GM19239 (cell line): ENCODE measurements at regions not wholly inside any gene's neighbourhood (a gene's known extent, or its start where the extent isn't known, plus 50 kb on each side); places are given as distances from the start of the nearest gene placed in this dataset.

Source experiments
- DNase-seq: peaks from one replicate; pipeline ENCODE4 v3.0.0; 2011; ENCODE audit warnings: low spot score; ENCODE audit not compliant: insufficient read length
- FAIRE-seq: peaks from 2 replicates; lab custom pipeline; 2011; peaks lifted over from hg19 to GRCh38; lab: Jason Lieb, UNC

DNA sequence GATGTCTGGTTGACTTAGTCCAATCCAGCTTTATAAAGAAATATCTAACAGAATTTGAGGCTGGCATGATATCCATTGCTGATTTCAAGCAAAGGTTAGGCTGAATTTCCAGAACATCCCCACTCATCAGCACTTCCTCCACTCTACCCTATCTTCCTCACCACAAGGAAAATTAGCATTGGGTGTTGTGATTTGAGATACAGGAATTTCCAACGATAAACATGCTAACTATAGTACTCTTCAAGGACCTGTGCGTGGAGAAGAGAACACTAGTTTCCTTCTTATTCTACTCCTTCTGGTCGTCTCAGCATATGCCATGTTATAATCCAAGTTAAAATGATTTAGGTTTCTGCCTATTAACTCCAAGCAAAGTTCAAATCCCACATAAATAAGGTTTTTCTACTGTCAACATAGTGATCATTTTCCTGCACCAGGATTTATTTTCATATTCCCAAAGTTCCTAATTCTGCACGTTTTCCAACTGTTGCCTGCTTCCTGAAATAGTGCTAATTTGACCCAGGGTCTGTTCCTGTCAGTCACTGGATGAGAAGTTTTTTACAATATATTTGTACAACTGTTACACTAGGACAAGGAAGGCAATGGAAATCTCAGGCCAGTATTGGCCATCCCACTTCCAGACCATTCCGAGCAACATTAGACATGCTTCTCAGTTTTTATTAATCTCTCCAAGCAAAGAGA is 177.6 kb upstream of the EDNRA start:
- FAIRE-seq (no peak), DNase-seq (no peak)

DNA sequence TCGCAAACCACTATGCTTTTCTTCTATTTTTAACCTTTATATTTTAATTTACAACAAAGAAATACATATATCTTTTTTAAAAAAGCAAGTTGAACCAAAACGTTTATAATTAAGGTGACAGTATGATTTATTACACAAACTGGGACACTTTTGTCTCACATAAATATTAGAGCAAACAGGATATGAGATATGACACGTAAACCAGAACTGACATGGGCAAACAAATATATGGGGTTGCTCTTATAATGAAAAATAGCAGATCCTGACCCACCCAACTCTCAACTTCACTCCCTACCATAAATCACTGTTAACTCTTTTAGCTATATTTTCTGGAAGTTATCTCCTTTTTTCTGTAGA is 177.0 kb upstream of the EDNRA start:
- DNase-seq (no peak), FAIRE-seq (no peak)

DNA sequence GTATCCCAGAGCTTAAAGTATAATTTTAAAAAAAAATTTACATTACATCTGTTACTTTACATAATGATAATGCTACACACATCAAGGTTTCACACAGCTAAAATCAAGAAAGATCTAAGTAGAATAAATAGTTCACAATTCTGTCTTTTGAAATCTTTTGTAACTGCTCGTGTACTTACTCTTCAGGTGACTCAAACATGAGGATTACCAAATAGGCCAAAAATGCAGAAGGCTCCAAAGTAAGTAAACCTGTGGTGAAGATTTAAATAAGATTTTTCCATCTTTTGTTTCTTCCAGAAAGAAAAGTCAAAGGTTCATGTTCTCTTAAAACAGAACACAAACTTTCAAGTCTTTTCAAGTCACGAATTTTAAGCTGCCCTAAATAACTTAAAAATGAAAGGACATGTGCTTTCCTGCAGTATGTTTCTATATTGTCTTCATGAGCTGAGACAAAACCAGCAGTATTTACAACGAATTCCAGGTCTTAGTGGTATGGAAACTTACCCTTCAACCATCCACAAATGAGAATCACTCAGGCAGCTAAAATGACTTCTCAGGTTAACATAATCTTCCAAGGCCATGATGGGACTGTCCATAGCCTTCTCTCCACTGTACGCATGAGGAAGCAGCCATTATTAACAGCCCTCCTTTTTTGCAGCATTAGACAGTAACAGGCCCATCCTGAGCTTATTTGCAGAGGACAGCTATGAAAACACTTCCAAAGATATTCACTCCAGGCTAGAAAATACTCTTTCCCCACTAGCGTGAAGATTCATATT is 172.8 kb upstream of the EDNRA start:
- FAIRE-seq (no peak), DNase-seq (no peak)

DNA sequence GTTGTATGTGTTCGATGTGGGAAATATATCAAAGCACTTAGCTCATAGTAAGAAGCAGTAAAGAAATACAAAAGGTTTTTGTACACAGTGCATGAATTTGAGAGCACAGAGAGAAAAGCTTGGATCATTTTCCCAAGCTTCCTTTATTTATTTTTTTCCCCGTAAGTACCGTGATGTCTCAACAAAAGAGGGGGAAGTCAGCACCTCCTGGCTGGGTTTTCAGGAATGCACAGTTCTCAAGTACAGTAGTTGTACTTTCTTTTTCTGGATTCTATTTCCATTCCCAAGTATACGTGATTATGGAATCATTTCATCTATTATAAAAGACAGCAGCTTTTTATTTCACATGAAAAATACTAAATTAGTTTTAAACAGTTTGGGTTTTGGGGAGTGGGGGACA is 171.5 kb upstream of the EDNRA start:
- DNase-seq (no peak), FAIRE-seq (no peak)

DNA sequence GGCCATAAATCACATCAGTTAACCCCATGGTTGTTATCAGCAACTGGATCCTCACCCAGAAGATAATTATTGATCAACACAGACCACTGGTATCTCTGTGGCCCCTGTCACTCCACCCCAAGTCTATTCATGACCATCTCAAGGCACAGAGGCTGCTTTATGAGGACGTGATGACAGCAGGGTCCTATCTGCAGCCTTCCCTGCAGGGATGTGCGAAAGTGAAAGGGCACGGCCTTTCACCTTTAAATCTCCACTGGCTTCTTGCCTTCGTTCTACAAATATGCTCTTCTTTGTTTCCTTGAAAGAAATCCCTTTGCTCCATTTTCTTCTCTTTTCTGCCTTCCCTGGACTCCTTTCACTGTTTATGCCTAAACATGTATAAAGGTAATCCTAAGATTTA is 170.6 kb upstream of the EDNRA start:
- DNase-seq, result no peak
- no peak for FAIRE-seq

- no peak for DNase-seq
- FAIRE-seq, result no peak
Measured at GRCh38 chr4:147311956-147312355, 168.9 kb upstream of the EDNRA start.

GRCh38 chr4:147312376-147313046 is 168.4 kb upstream of the EDNRA start:
- DNase-seq, result no peak
- FAIRE-seq, result no peak

DNA sequence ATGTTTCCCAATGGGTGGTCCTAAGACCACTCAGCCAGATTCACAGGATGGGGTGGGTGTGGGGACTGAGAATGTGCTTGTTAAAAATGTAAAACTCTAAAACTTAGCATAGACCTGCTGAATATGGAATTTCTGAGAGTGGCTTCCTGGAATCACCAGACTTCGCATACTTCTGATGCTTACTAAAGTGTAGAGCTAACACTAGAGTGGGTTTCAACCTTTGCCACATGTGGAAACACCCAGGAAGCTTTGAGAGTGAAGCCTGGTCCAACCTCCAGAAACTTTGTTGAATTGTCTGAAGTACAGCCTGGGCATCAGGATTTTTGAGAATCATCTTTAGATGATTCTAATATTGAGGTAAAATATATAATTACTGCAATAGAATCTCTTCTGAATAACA is 167.8 kb upstream of the EDNRA start:
- DNase-seq (no peak), FAIRE-seq (no peak)

GRCh38 chr4:147318586-147318985 is 162.3 kb upstream of the EDNRA start:
- DNase-seq (no peak), FAIRE-seq (no peak)

- FAIRE-seq (no peak), DNase-seq (no peak)
Measured at GRCh38 chr4:147325571-147325981, 155.3 kb upstream of the EDNRA start.

DNA sequence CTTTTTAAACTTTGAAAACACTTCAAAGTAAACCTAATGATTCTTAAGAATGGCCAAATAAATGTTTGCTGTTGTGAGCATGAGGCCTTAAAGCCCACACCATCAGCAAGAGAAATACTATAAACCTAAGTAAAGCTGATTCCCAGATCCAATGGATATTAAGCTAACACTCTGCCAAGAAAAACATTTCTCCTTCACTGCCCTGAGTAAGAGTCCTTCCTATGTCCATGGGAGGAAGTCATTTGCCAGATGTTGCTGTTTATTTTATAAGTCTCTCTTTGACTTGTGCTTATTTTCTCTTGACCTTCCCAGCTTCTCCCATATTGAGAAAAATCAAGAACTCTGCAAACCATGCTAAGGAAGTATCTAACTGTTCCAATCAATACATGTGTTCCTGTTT is 154.3 kb upstream of the EDNRA start:
- no peak for FAIRE-seq
- no peak for DNase-seq

GRCh38 chr4:147327322-147327721 is 153.6 kb upstream of the EDNRA start:
- no peak for DNase-seq
- FAIRE-seq, result no peak

DNA sequence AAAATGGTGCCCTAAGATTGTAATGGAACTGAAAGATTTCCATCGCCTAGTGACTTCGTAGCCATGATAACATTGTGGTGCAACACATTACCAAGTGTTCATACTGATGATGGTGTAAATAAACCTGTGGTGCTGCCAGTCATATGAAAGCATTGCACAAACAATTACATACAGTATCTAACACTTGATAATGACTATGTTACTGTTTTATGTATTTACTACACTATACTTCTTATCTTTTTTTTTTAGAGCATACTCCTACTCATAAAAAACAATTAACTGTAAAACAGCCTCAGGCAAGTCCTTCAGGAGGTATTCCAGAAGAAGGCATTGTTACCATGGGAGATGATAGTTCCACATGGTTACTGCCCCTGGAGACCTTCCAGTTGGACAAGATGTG is 152.7 kb upstream of the EDNRA start:
- DNase-seq (no peak), FAIRE-seq (no peak)

- DNase-seq, result no peak
- no peak for FAIRE-seq
Measured at GRCh38 chr4:147328756-147329446, 152.0 kb upstream of the EDNRA start.

GRCh38 chr4:147332091-147332490 is 148.8 kb upstream of the EDNRA start:
- no peak for FAIRE-seq
- no peak for DNase-seq

DNA sequence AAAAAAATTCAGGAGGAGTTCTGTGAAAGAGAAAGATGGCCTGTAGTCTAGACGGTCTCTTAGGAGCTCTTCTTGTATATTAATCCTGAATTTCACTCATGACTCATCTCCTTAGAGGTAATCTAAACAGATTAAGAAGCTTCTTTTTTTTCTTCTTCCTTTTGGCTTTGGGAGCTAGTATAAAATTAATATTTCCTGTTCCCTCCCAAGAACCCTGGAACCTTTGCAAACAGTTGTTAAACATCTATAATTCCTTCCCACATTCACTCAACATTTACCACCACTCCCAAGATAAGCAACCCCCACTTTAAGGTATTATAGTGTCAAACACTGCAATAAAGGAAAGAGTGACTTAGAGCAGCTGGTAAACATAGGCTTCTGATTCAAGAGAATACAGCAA is 146.4 kb upstream of the EDNRA start:
- DNase-seq (no peak), FAIRE-seq (no peak)

DNA sequence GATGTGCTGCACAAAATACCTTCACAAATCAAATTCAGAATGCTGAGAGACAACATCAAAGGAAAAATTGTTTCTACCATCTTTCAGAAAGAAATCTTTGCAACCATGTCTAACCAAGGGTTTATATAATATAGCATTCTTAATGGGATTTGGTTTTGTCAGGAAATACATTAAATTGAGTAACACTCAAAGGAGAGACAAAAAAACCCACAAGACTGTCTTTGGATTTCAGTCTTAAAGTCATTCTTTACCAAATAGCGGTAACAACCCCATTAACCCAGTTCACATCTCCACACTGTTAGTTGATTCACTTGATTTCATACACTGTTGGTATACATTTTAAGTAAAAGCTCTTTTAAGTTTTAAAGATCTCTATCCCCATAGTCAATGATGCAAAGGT is 145.7 kb upstream of the EDNRA start:
- FAIRE-seq, result no peak

GRCh38 chr4:147336252-147336651 is 144.6 kb upstream of the EDNRA start:
- FAIRE-seq (no peak), DNase-seq (no peak)

More for the DNA sequence above, 145.7 kb upstream of the EDNRA start:
- no peak for DNase-seq

DNA sequence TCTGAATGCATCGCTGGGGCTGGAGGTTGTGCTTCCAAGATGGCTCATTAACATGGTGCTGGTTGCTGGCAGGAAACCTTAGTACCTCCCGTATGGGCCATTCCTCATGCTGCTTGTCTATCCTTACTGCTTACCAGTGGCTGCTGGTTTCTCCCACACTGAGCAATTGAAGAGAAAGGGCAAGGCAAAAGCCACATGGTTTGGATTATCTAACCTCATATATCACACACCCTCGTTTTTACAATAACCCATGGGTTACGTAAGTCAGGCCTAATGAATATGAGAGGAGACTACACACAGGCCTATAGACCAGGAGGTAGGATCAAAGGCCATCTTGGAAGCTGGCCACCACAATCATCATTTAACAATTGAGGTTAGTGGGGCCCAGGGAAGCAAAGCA is 141.8 kb upstream of the EDNRA start:
- DNase-seq (no peak), FAIRE-seq (no peak)

- FAIRE-seq (no peak), DNase-seq (no peak)
Measured at GRCh38 chr4:147340111-147340510, 140.8 kb upstream of the EDNRA start.

- FAIRE-seq (no peak), DNase-seq (no peak)
Measured at GRCh38 chr4:147340591-147341120, 140.2 kb upstream of the EDNRA start.
